ENCODE measurements at regions not wholly inside any gene's neighbourhood (a gene's known extent, or its start where the extent isn't known, plus 50 kb on each side); places are given as distances from the start of the nearest gene placed in this dataset.

DNA sequence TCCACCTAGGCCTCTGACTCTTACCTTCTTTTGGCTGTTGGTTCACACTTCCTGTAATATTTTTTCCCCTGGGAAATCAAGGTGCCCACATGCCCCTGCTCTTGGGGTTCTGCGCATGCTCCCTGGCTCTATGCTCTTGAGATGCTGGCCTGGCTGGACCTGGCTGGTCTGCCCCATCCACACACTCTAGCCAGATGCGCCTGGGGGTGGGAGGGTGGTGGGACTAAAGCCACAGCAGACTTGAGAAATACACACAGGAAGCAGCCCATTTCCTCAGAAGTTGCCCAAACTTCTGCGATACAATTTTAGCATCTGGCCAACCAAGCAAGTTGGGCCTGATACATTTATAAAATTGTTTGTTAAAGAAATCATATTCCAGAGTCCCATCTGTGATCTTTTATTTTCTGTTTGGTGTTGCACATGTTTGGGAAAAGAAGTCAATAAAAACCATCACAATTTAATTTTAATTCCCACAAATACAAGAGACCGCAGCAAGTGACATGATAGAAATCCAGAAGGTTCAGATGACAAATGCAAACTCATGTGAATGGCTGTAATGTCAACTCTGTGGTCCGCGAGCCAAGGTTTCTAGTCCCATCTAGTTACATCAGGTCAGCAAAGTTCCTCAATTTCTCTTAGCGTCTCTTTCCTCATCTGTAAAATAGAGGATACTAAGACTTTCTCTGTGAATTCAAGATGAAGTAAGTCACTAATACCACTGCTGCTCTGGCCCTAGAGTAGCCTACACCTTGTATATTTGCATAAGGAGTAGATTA lies 55.9 kb upstream of the MEF2A start:
- in situ Hi-C loops (cut with HindIII; ENCODE audit: low sequenced_read_pairs), result no loop called here
- TF ChIP-seq, protein P1, sequence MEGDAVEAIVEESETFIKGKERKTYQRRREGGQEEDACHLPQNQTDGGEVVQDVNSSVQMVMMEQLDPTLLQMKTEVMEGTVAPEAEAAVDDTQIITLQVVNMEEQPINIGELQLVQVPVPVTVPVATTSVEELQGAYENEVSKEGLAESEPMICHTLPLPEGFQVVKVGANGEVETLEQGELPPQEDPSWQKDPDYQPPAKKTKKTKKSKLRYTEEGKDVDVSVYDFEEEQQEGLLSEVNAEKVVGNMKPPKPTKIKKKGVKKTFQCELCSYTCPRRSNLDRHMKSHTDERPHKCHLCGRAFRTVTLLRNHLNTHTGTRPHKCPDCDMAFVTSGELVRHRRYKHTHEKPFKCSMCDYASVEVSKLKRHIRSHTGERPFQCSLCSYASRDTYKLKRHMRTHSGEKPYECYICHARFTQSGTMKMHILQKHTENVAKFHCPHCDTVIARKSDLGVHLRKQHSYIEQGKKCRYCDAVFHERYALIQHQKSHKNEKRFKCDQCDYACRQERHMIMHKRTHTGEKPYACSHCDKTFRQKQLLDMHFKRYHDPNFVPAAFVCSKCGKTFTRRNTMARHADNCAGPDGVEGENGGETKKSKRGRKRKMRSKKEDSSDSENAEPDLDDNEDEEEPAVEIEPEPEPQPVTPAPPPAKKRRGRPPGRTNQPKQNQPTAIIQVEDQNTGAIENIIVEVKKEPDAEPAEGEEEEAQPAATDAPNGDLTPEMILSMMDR (IDR thresholded peaks at IDR 0.05; ENCODE audit: low read depth, low read length), result no peak
- no peak for DNase-seq (ENCODE audit: low read depth, low spot score)
- H3K4me3 ChIP-seq (ENCODE audit: low read depth, low read length), result no peak overlapping the region

DNA sequence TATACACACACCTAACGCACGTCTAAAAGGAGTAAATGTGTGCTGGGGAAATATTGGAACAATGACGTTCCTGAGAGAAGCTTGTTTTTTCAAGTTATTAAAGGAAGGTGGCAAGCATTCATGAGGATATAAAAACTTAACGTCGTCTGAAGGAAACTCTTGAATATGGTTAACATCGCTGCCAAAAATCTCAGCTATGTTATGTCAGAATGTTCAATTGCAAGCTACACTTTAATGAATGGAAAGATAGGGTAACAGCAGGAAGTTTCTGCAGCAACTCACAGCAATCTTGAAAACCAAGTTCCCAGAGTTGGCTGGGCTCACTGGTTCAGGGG lies 54.3 kb upstream of the MEF2A start:
- in situ Hi-C loops (cut with HindIII; ENCODE audit: low sequenced_read_pairs), result no loop called here

DNA sequence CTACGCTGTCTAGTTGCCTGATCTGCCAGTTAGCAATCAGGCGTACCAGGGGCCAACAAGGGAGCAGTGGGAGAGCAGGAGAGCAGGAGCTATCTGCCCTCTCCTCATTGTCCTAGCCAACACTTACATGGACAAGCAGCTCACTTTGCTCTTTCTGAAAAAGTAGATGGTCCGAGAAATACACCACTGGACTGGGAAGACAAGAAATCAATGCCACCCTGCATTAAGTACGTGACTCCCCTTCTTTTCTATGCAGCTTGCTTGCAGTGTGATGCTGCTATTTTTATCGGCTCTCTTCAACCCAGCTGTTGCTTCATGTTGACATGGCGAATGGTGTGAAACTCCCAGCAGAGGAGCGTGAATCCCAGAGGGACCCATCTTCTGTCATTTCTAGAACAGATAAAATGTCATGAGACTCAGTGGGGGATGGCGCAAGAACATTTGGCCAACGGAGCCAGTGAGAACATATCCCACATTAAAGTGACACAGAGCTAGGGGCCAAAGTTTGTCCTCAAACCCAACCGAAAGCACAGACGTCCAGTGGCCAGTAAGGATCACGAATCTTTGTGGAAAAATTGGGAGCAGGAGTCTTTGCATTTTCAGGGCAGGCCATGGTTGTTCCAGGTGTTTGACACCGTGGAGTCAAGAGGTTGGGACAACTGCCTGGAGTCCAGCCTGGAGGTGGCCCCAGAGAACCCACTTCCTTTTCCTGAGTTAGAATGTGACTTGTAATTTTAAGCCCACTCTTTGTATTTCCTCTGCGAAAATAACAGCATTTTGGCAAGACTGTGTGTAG lies 53.7 kb upstream of the MEF2A start:
- in situ Hi-C loops (cut with HindIII; ENCODE audit: low sequenced_read_pairs), result no loop called here
- TF ChIP-seq, protein P1 (IDR thresholded peaks at IDR 0.05; ENCODE audit: low read depth, low read length), result no peak
- H3K4me3 ChIP-seq (ENCODE audit: low read depth, low read length), result no peak overlapping the region
- DNase-seq (ENCODE audit: low read depth, low spot score), result no peak

More for the DNA sequence above, 54.3 kb upstream of the MEF2A start:
- TF ChIP-seq, protein P1 (IDR thresholded peaks at IDR 0.05; ENCODE audit: low read depth, low read length), result no peak
- peak; percentile 69 for DNase-seq (ENCODE audit: low read depth, low spot score)
- H3K4me3 ChIP-seq (ENCODE audit: low read depth, low read length), result no peak overlapping the region

DNA sequence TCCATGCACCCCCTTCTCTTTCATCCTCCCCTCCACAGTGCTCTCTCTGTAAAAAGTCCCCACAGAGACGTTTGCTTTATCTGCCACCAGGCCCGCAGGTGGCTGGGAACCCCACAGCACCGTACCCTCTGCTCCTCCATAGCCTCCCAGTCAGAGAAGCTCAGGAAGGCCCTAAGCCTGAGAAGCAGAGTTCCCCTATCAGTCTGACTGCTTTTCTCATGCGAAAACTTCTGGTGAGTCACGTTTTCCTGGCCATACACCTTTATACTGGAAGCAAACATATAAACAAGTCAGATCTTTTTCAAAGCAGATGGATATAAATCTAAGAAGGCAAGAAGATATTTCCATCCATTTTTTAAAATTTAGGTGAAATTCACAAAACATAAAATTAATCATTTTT lies 51.5 kb upstream of the MEF2A start:
- in situ Hi-C loops (cut with HindIII; ENCODE audit: low sequenced_read_pairs), result no loop called here
- DNase-seq (ENCODE audit: low read depth, low spot score), result no peak
- no peak overlapping the region for H3K4me3 ChIP-seq (ENCODE audit: low read depth, low read length)
- TF ChIP-seq, protein P1 (IDR thresholded peaks at IDR 0.05; ENCODE audit: low read depth, low read length), result no peak

Data from astrocyte of the spinal cord (primary cell).